Inflammatory macrophage treated with lipopolysaccharide for 1 hour (primary cell): ENCODE measurements at regions not wholly inside any gene's neighbourhood (a gene's known extent, or its start where the extent isn't known, plus 50 kb on each side); places are given as distances from the start of the nearest gene placed in this dataset.
A peak's percentile ranks its signal among the peaks of the same experiment; 100 is the strongest.
"Not testable (repeated sequence)": the region's sequence is repeated elsewhere in the genome, so short reads cannot be mapped to it uniquely, and the experiment has no call there.

Source experiments
- DNase-seq, 2 donors: peaks; one replicate each; pipeline ENCODE4 v3.0.0-alpha.2; 2020 to 2022

GRCh38 chr1:148309940-148310500, 157.9 kb upstream of the NBPF11 start:
- no peak for DNase-seq

- no peak for DNase-seq
Measured at GRCh38 chr1:148308832-148309458, 156.9 kb upstream of the NBPF11 start.

GRCh38 chr1:148307583-148308185, 155.6 kb upstream of the NBPF11 start:
- DNase-seq = peak; percentile 72 to 73

GRCh38 chr1:148304935-148305334, 152.9 kb upstream of the NBPF11 start:
- DNase-seq = peak; percentile 44 to 62

- DNase-seq = not testable (repeated sequence)
Measured at GRCh38 chr1:148302586-148303364, 150.7 kb upstream of the NBPF11 start.

GRCh38 chr1:148297852-148298251, 145.8 kb upstream of the NBPF11 start:
- not testable (repeated sequence) for DNase-seq

GRCh38 chr1:148296511-148296910, 144.4 kb upstream of the NBPF11 start:
- DNase-seq = no peak

- DNase-seq = no peak
Measured at GRCh38 chr1:148294116-148294807, 142.2 kb upstream of the NBPF11 start.

- DNase-seq = no peak
Measured at GRCh38 chr1:148293651-148294050, 141.6 kb upstream of the NBPF11 start.

GRCh38 chr1:148292915-148293314, 140.8 kb upstream of the NBPF11 start:
- DNase-seq = no peak

GRCh38 chr1:148290881-148291280, 138.8 kb upstream of the NBPF11 start:
- no peak for DNase-seq

- no peak for DNase-seq
Measured at GRCh38 chr1:148289647-148290046, 137.6 kb upstream of the NBPF11 start.

- not testable (repeated sequence) for DNase-seq
Measured at GRCh38 chr1:148285946-148286345, 133.9 kb upstream of the NBPF11 start.

GRCh38 chr1:148280831-148281572, 128.9 kb upstream of the NBPF11 start:
- DNase-seq = not testable (repeated sequence)

GRCh38 chr1:148279002-148279542, 127.0 kb upstream of the NBPF11 start:
- DNase-seq = peak in 1 of 2 donors; percentile 4

- peak in 1 of 2 donors; percentile 23 for DNase-seq
Measured at GRCh38 chr1:148277865-148278279, 125.8 kb upstream of the NBPF11 start.

GRCh38 chr1:148267066-148267465, 115.0 kb upstream of the NBPF11 start:
- DNase-seq = not testable (repeated sequence)

GRCh38 chr1:148264374-148265276, 112.5 kb upstream of the NBPF11 start:
- no peak for DNase-seq

- no peak for DNase-seq
Measured at GRCh38 chr1:148263906-148264255, 111.8 kb upstream of the NBPF11 start.

- peak; percentile 80 for DNase-seq
Measured at GRCh38 chr1:148263128-148263905, 111.2 kb upstream of the NBPF11 start.
